Heart left ventricle (tissue), 13 donors: ENCODE measurements at regions not wholly inside any gene's neighbourhood (a gene's known extent, or its start where the extent isn't known, plus 50 kb on each side); places are given as distances from the start of the nearest gene placed in this dataset.

Experiments used
- POLR2A ChIP-seq, 2 donors: fragments of 450-650 bp; IDR thresholded peaks; one replicate each; pipeline ENCODE4 v1.6.1; 2017; ENCODE audit warnings: antibody characterized with exemption in 2 of 2, mild to moderate bottlenecking in 2 of 2, moderate library complexity in 2 of 2
- TF ChIP-seq, protein P1 (sequence below), 12 donors: fragments of 200-600 bp; sonication (generic) in 4 of 12; IDR thresholded peaks; one replicate each; pipeline versions ENCODE4 v1.5.0 to v1.8.0; 2018 to 2022; ENCODE audit warnings: antibody characterized with exemption in 12 of 12, mild to moderate bottlenecking in 5 of 12
- donor health status: ischemic (EF 13 %, LVEDD 7.1; RV severe dilation, severe dysfunction).
- donor health status: DM: no; HTN: yes; CAD: no.
- donor health status: DM: no; HTN: no; CAD: no.
- donor health status: ischemic (EF 25% LVEDD 6.9; RV normal size, moderate dysfunction).
- donor health status: ischemic (EF 25% LVEDD 5.7; RV mildly dilated, moderate dysfunction).
- donor health status: ischemic (EF 35%, LVEDD 5.7; RV mildly dilated, moderate dysfunction).
- donor health status: nonischemic (EF 11% LVEDD 7.7; RV severe dilation, severe dysfunction).
- donor health status: DM: yes; HTN: yes; CAD: no.
- donor health status: PGD.
- donor health status: ischemic (EF 29% LVEDD 5.4; RV normal size, mild dysfunction).
- donor health status: nonischemic (EF 23%, LVEDD 6.1; RV moderate dilation, normal function).

DNA sequence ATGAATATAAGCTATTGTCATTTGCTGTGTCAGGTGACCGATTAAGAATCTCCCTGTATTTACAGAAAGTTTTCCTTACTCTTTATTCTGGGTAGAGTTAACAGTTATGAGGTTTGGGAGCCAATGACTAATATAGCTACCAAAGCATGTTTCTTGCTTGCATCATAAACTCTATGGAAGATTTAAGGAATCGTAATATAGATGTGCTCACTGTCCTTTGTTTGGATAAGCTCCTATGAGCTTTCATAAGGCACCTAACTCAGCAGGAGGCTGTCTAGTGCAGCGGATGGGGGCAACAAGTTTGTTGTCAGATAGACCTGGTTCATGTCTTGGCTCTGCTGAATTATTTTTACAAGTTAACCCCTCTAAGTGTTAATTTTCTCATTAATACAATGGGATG, 75.0 kb upstream of the PAQR3 start:
- TF ChIP-seq, protein P1, sequence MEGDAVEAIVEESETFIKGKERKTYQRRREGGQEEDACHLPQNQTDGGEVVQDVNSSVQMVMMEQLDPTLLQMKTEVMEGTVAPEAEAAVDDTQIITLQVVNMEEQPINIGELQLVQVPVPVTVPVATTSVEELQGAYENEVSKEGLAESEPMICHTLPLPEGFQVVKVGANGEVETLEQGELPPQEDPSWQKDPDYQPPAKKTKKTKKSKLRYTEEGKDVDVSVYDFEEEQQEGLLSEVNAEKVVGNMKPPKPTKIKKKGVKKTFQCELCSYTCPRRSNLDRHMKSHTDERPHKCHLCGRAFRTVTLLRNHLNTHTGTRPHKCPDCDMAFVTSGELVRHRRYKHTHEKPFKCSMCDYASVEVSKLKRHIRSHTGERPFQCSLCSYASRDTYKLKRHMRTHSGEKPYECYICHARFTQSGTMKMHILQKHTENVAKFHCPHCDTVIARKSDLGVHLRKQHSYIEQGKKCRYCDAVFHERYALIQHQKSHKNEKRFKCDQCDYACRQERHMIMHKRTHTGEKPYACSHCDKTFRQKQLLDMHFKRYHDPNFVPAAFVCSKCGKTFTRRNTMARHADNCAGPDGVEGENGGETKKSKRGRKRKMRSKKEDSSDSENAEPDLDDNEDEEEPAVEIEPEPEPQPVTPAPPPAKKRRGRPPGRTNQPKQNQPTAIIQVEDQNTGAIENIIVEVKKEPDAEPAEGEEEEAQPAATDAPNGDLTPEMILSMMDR (IDR thresholded peaks at IDR 0.05): no peak
- TF ChIP-seq POLR2A (IDR thresholded peaks at IDR 0.05): no peak
